SIG-M5 treated with dmso at 0.1 percent for 504 hours (cell line): ENCODE measurements at regions not wholly inside any gene's neighbourhood (a gene's known extent, or its start where the extent isn't known, plus 50 kb on each side); places are given as distances from the start of the nearest gene placed in this dataset.

ENCODE experiments used
- DNase-seq: peaks from one replicate; lab custom pipeline; 2025; ENCODE audit not compliant: unreplicated experiment; lab: John Stamatoyannopoulos, UW

GRCh38 chr12:74431801-74432200, 105.8 kb upstream of the ATXN7L3B start:
- DNase-seq, result no peak

- no peak for DNase-seq
Measured at GRCh38 chr12:74440469-74440868, 97.2 kb upstream of the ATXN7L3B start.

- DNase-seq, result no peak
Measured at GRCh38 chr12:74441872-74442271, 95.8 kb upstream of the ATXN7L3B start.

GRCh38 chr12:74446466-74446865, 91.2 kb upstream of the ATXN7L3B start:
- no peak for DNase-seq

- DNase-seq, result no peak
Measured at GRCh38 chr12:74449872-74450271, 87.8 kb upstream of the ATXN7L3B start.

GRCh38 chr12:74454109-74454508, 83.5 kb upstream of the ATXN7L3B start:
- no peak for DNase-seq

GRCh38 chr12:74455429-74455828, 82.2 kb upstream of the ATXN7L3B start:
- DNase-seq, result no peak

- no peak for DNase-seq
Measured at GRCh38 chr12:74456431-74456830, 81.2 kb upstream of the ATXN7L3B start.

- no peak for DNase-seq
Measured at GRCh38 chr12:74468401-74468800, 69.2 kb upstream of the ATXN7L3B start.

- no peak for DNase-seq
Measured at GRCh38 chr12:74476234-74476633, 61.4 kb upstream of the ATXN7L3B start.

- no peak for DNase-seq
Measured at GRCh38 chr12:74481078-74481477, 56.6 kb upstream of the ATXN7L3B start.

GRCh38 chr12:74482115-74482514, 55.5 kb upstream of the ATXN7L3B start:
- DNase-seq, result no peak

GRCh38 chr12:74483057-74483456, 54.6 kb upstream of the ATXN7L3B start:
- DNase-seq, result no peak
